ENCODE measurements at regions not wholly inside any gene's neighbourhood (a gene's known extent, or its start where the extent isn't known, plus 50 kb on each side); places are given as distances from the start of the nearest gene placed in this dataset.
"Not testable (repeated sequence)": the region's sequence is repeated elsewhere in the genome, so short reads cannot be mapped to it uniquely, and the experiment has no call there.

- no peak overlapping the region for H3K4me3 Mint-ChIP-seq
- no peak for DNase-seq
- no peaks in the 10 kb centered on the region for H3K36me3 Mint-ChIP-seq (ENCODE audit: insufficient read depth in 2 of 2)
- H3K9me3 Mint-ChIP-seq, result peaks cover 0 to 2% of the 10 kb centered on the region in 2 donors
- no peak overlapping the region for H3K27ac Mint-ChIP-seq
- ATAC-seq (replicated peaks in 1 of 2), result no peak
- no peaks in the 10 kb centered on the region for H3K4me1 Mint-ChIP-seq (ENCODE audit: low read depth)
- H3K27me3 Mint-ChIP-seq (ENCODE audit: low read depth), result no peaks in the 10 kb centered on the region
These were observed 211.4 kb downstream of the CXXC4 start for GRCh38 chr4:104283303-104283702.

- H3K4me1 Mint-ChIP-seq (ENCODE audit: low read depth), result no peaks in the 10 kb centered on the region
- no peaks in the 10 kb centered on the region for H3K36me3 Mint-ChIP-seq (ENCODE audit: insufficient read depth in 2 of 2)
- no peaks in the 10 kb centered on the region for H3K27me3 Mint-ChIP-seq (ENCODE audit: low read depth)
- no peak overlapping the region for H3K4me3 Mint-ChIP-seq
- DNase-seq (no peak), ATAC-seq (replicated peaks in 1 of 2) (no peak)
- H3K27ac Mint-ChIP-seq, result no peak overlapping the region
- H3K9me3 Mint-ChIP-seq, result peaks cover 0 to 2% of the 10 kb centered on the region in 2 donors
These were observed 214.9 kb downstream of the CXXC4 start for GRCh38 chr4:104279744-104280143.

GRCh38 chr4:104272966-104273365 is 221.7 kb downstream of the CXXC4 start:
- ATAC-seq (replicated peaks in 1 of 2), result no peak
- H3K9me3 Mint-ChIP-seq, result peaks cover 2 to 3% of the 10 kb centered on the region in 2 donors
- H3K36me3 Mint-ChIP-seq (ENCODE audit: insufficient read depth in 2 of 2), result no peaks in the 10 kb centered on the region
- no peak overlapping the region for H3K27ac Mint-ChIP-seq
- H3K4me3 Mint-ChIP-seq, result no peak overlapping the region
- no peaks in the 10 kb centered on the region for H3K4me1 Mint-ChIP-seq (ENCODE audit: low read depth)
- H3K27me3 Mint-ChIP-seq (ENCODE audit: low read depth), result no peaks in the 10 kb centered on the region
- DNase-seq, result no peak

- H3K4me3 Mint-ChIP-seq; ATAC-seq (replicated peaks in 1 of 2); H3K36me3 Mint-ChIP-seq (ENCODE audit: insufficient read depth in 2 of 2); DNase-seq; H3K9me3 Mint-ChIP-seq; H3K27me3 Mint-ChIP-seq (ENCODE audit: low read depth); H3K4me1 Mint-ChIP-seq (ENCODE audit: low read depth); H3K27ac Mint-ChIP-seq: not testable (repeated sequence)
These were observed 225.1 kb downstream of the CXXC4 start for GRCh38 chr4:104269603-104270002.

- Mint-ChIP-seq H3K9me3 (peaks cover 0 to 1% of the 10 kb centered on the region in 2 donors), H3K4me3 (no peak overlapping the region), H3K4me1 (ENCODE audit: low read depth) (no peaks in the 10 kb centered on the region), H3K36me3 (ENCODE audit: insufficient read depth in 2 of 2) (no peaks in the 10 kb centered on the region), H3K27ac (no peak overlapping the region), H3K27me3 (ENCODE audit: low read depth) (no peaks in the 10 kb centered on the region)
- ATAC-seq (replicated peaks in 1 of 2) (no peak), DNase-seq (no peak)
These were observed 231.6 kb downstream of the CXXC4 start for GRCh38 chr4:104263100-104263499.

- Mint-ChIP-seq H3K36me3 (ENCODE audit: insufficient read depth in 2 of 2) (no peaks in the 10 kb centered on the region), H3K4me3 (no peak overlapping the region)
These were observed 232.0 kb downstream of the CXXC4 start for GRCh38 chr4:104262678-104263077.

GRCh38 chr4:104248726-104249125 is 246.0 kb downstream of the CXXC4 start:
- DNase-seq (no peak), ATAC-seq (replicated peaks in 1 of 2) (no peak)
- Mint-ChIP-seq H3K27ac (no peak overlapping the region), H3K36me3 (ENCODE audit: insufficient read depth in 2 of 2) (no peaks in the 10 kb centered on the region), H3K4me3 (no peak overlapping the region), H3K9me3 (peaks cover 5 to 10% of the 10 kb centered on the region in 2 donors), H3K4me1 (ENCODE audit: low read depth) (no peaks in the 10 kb centered on the region), H3K27me3 (ENCODE audit: low read depth) (no peaks in the 10 kb centered on the region)

More at GRCh38 chr4:104262678-104263077, 232.0 kb downstream of the CXXC4 start:
- Mint-ChIP-seq H3K4me1 (ENCODE audit: low read depth) (no peaks in the 10 kb centered on the region), H3K27ac (no peak overlapping the region), H3K9me3 (peaks cover 1 to 2% of the 10 kb centered on the region in 2 donors), H3K27me3 (ENCODE audit: low read depth) (no peaks in the 10 kb centered on the region)
- ATAC-seq (replicated peaks in 1 of 2) (no peak), DNase-seq (no peak)

GRCh38 chr4:104235967-104236366 is 258.7 kb downstream of the CXXC4 start:
- Mint-ChIP-seq H3K9me3 (peaks cover 4 to 8% of the 10 kb centered on the region in 2 donors), H3K27ac (no peak overlapping the region), H3K27me3 (ENCODE audit: low read depth) (no peaks in the 10 kb centered on the region), H3K36me3 (ENCODE audit: insufficient read depth in 2 of 2) (no peaks in the 10 kb centered on the region), H3K4me3 (no peak overlapping the region), H3K4me1 (ENCODE audit: low read depth) (no peaks in the 10 kb centered on the region)
- no peak for DNase-seq
- no peak for ATAC-seq (replicated peaks in 1 of 2)

- DNase-seq, result no peak
- H3K27me3 Mint-ChIP-seq (ENCODE audit: low read depth), result no peaks in the 10 kb centered on the region
- no peak overlapping the region for H3K4me3 Mint-ChIP-seq
- H3K36me3 Mint-ChIP-seq (ENCODE audit: insufficient read depth in 2 of 2), result no peaks in the 10 kb centered on the region
- H3K27ac Mint-ChIP-seq, result peak overlapping the region; percentile 31
- ATAC-seq (replicated peaks in 1 of 2), result no peak
- peaks cover 4 to 8% of the 10 kb centered on the region in 2 donors for H3K9me3 Mint-ChIP-seq
- no peaks in the 10 kb centered on the region for H3K4me1 Mint-ChIP-seq (ENCODE audit: low read depth)
These were observed 277.2 kb downstream of the CXXC4 start for GRCh38 chr4:104217526-104217925.

- Mint-ChIP-seq H3K27ac (no peak overlapping the region), H3K9me3 (peaks cover 2 to 9% of the 10 kb centered on the region in 2 donors), H3K27me3 (ENCODE audit: low read depth) (no peaks in the 10 kb centered on the region), H3K4me1 (ENCODE audit: low read depth) (no peaks in the 10 kb centered on the region), H3K36me3 (ENCODE audit: insufficient read depth in 2 of 2) (no peaks in the 10 kb centered on the region), H3K4me3 (no peak overlapping the region)
- no peak for DNase-seq
- no peak for ATAC-seq (replicated peaks in 1 of 2)
These were observed 283.0 kb downstream of the CXXC4 start for GRCh38 chr4:104211657-104212056.

- no peaks in the 10 kb centered on the region for H3K4me1 Mint-ChIP-seq (ENCODE audit: low read depth)
- no peak for ATAC-seq (replicated peaks in 1 of 2)
These were observed 284.3 kb downstream of the CXXC4 start for GRCh38 chr4:104210420-104210819.

GRCh38 chr4:104206784-104207183 is 287.9 kb downstream of the CXXC4 start:
- Mint-ChIP-seq H3K9me3 (peaks cover 0 to 9% of the 10 kb centered on the region in 2 donors), H3K27ac (no peak overlapping the region), H3K4me3 (no peak overlapping the region), H3K4me1 (ENCODE audit: low read depth) (no peaks in the 10 kb centered on the region), H3K36me3 (ENCODE audit: insufficient read depth in 2 of 2) (peaks cover 0 to 1% of the 10 kb centered on the region in 2 donors), H3K27me3 (ENCODE audit: low read depth) (no peaks in the 10 kb centered on the region)
- DNase-seq (no peak), ATAC-seq (replicated peaks in 1 of 2) (no peak)

More at GRCh38 chr4:104210420-104210819, 284.3 kb downstream of the CXXC4 start:
- DNase-seq, result no peak
- no peak overlapping the region for H3K4me3 Mint-ChIP-seq
- no peaks in the 10 kb centered on the region for H3K36me3 Mint-ChIP-seq (ENCODE audit: insufficient read depth in 2 of 2)
- no peak overlapping the region for H3K27ac Mint-ChIP-seq
- peaks cover 2 to 11% of the 10 kb centered on the region in 2 donors for H3K9me3 Mint-ChIP-seq
- H3K27me3 Mint-ChIP-seq (ENCODE audit: low read depth), result no peaks in the 10 kb centered on the region

- H3K4me3 Mint-ChIP-seq, result no peak overlapping the region
- peaks cover 7 to 11% of the 10 kb centered on the region in 2 donors for H3K9me3 Mint-ChIP-seq
- DNase-seq (no peak), ATAC-seq (replicated peaks in 1 of 2) (no peak)
- no peaks in the 10 kb centered on the region for H3K4me1 Mint-ChIP-seq (ENCODE audit: low read depth)
- H3K36me3 Mint-ChIP-seq (ENCODE audit: insufficient read depth in 2 of 2), result peaks cover 0 to 1% of the 10 kb centered on the region in 2 donors
- no peak overlapping the region for H3K27ac Mint-ChIP-seq
- no peaks in the 10 kb centered on the region for H3K27me3 Mint-ChIP-seq (ENCODE audit: low read depth)
These were observed 289.6 kb downstream of the CXXC4 start for GRCh38 chr4:104205116-104205515.

- ATAC-seq (replicated peaks in 1 of 2), result no peak
- Mint-ChIP-seq H3K9me3 (peaks cover 0 to 2% of the 10 kb centered on the region in 2 donors), H3K4me1 (ENCODE audit: low read depth) (no peaks in the 10 kb centered on the region), H3K36me3 (ENCODE audit: insufficient read depth in 2 of 2) (peaks cover 0 to 1% of the 10 kb centered on the region in 2 donors), H3K27me3 (ENCODE audit: low read depth) (no peaks in the 10 kb centered on the region), H3K4me3 (no peak overlapping the region), H3K27ac (peak overlapping the region; percentile 8)
- DNase-seq, result no peak
These were observed 306.4 kb downstream of the CXXC4 start for GRCh38 chr4:104188301-104188700.

Data from activated T-cell treated with anti-CD3 and anti-CD28 coated beads, Interleukin-2, amount 50 U/mL, for 72 hours (primary cell).